ENCODE measurements at regions not wholly inside any gene's neighbourhood (a gene's known extent, or its start where the extent isn't known, plus 50 kb on each side); places are given as distances from the start of the nearest gene placed in this dataset.

DNA sequence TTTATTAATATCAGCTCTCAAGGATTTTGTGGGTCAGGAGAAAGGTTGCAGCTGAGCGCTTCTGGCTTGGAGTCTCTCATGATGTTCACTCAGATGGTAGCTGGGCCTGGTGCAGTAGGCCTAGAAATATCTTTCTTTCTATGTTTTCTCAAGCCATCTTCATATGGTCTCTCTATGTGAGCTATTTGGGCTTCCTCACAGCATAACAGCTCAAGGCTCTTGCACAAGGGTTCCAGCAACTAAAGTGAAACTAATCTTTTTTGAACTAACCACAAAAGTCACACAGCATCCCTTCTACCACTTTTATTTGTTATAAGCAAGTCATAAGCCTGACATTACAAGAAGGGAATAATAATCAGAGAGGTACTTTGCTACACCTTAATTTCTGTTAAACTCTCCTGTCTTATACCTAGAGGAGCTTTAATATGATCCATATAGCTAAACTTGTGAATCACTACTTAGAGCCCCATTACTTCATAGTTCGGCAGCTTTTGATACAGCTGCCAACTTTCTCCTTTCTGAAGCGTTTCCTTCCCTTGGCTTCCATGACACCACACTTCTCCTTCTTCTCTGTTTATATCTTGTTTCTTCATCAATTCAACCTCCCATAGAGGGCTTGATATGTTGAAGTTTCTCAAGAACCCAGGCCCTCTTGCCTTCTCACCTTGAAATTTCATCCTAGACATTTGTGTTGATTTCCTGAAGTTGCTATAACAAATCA, 720.2 kb downstream of the LTN1 start:
- H3K36me3 ChIP-seq (replicated peaks in 1 of 2; ENCODE audit: control extremely low read depth in 1 of 2, control insufficient read depth in 1 of 2, extremely low read depth in 1 of 2, insufficient read depth in 2 of 2, low read length in 1 of 2): no peaks in the 10 kb centered on the region
- no peak for TF ChIP-seq EZH2 (IDR thresholded peaks at IDR 0.05; ENCODE audit: borderline replicate concordance, insufficient read depth, low read depth, low read length, poor library complexity, severe bottlenecking)
- TF ChIP-seq, protein P1, sequence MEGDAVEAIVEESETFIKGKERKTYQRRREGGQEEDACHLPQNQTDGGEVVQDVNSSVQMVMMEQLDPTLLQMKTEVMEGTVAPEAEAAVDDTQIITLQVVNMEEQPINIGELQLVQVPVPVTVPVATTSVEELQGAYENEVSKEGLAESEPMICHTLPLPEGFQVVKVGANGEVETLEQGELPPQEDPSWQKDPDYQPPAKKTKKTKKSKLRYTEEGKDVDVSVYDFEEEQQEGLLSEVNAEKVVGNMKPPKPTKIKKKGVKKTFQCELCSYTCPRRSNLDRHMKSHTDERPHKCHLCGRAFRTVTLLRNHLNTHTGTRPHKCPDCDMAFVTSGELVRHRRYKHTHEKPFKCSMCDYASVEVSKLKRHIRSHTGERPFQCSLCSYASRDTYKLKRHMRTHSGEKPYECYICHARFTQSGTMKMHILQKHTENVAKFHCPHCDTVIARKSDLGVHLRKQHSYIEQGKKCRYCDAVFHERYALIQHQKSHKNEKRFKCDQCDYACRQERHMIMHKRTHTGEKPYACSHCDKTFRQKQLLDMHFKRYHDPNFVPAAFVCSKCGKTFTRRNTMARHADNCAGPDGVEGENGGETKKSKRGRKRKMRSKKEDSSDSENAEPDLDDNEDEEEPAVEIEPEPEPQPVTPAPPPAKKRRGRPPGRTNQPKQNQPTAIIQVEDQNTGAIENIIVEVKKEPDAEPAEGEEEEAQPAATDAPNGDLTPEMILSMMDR (IDR thresholded peaks at IDR 0.05): no peak
- intact Hi-C loops (cut with micrococcal nuclease): no loop called here
- H2AFZ ChIP-seq (ENCODE audit: insufficient read depth, low read depth, low read length, poor library complexity, severe bottlenecking): no peak overlapping the region
- H3K9ac ChIP-seq (ENCODE audit: low read length): no peak overlapping the region
- H3K79me2 ChIP-seq (ENCODE audit: control insufficient read depth, insufficient read depth, low read length): no peaks in the 10 kb centered on the region
- DNase-seq (no peak), ATAC-seq (ENCODE audit: low read depth) (no peak)
- no peak overlapping the region for H3K27ac ChIP-seq (ENCODE audit: low read length in 2 of 2)
- H3K4me2 ChIP-seq (replicated peaks; ENCODE audit: low read depth, low read length, poor library complexity, severe bottlenecking): no peak overlapping the region
- ChIA-PET CTCF (no interaction called here), POLR2A (no interaction called here)
- no peaks in the 10 kb centered on the region for H3K9me3 ChIP-seq (ENCODE audit: control extremely low read depth in 1 of 3, control insufficient read depth in 2 of 3, insufficient read depth in 1 of 3, low read length in 2 of 3)
- H3K27me3 Mint-ChIP-seq: no peaks in the 10 kb centered on the region
- H3K4me3 ChIP-seq (ENCODE audit: control extremely low read depth in 1 of 5, extremely low read depth in 1 of 5, insufficient read depth in 1 of 5, low read depth in 2 of 5, low read length in 4 of 5): no peak overlapping the region
- no peaks in the 10 kb centered on the region for H3K4me1 ChIP-seq (ENCODE audit: control insufficient read depth in 2 of 2, insufficient read depth in 2 of 2, low read length in 2 of 2)
- no peaks in the 10 kb centered on the region for H3K9me3 Mint-ChIP-seq (ENCODE audit: insufficient read depth)
- no peak overlapping the region for H3K27ac Mint-ChIP-seq
- H3K4me1 Mint-ChIP-seq: no peaks in the 10 kb centered on the region
- WGBS (ENCODE audit: insufficient coverage): no CpG with 5 or more reads among the region's 3 CpGs
- no peaks in the 10 kb centered on the region for H4K20me1 ChIP-seq (ENCODE audit: control insufficient read depth, insufficient read depth, low read length, poor library complexity, severe bottlenecking)
- H3K4me3 Mint-ChIP-seq: no peak overlapping the region
- no peaks in the 10 kb centered on the region for H3K27me3 ChIP-seq (replicated peaks in 1 of 4; ENCODE audit: control extremely low read depth in 1 of 4, control insufficient read depth in 3 of 4, insufficient read depth in 4 of 4, low read length in 3 of 4)

DNA sequence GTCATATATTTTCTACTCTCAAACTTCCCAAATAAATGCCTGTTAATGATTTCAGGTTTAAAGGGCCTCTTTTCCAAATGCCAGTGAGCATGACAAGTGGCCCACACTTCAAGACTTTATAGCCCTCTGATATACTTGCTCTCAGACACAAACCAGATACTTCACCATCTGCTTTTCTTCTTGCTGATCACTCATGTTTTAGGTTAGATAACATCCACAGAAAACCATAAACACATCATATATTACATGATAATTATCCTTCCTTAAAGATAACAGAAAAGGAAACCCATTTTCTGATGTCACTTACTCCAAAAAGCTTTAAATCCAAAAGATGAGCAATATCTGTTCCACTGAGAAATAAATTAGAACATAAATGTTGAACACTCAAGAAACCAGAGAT, 723.5 kb downstream of the LTN1 start:
- Histone ChIP-seq H3K27me3 (replicated peaks in 1 of 4; ENCODE audit: control extremely low read depth in 1 of 4, control insufficient read depth in 3 of 4, insufficient read depth in 4 of 4, low read length in 3 of 4) (no peaks in the 10 kb centered on the region), H3K79me2 (ENCODE audit: control insufficient read depth, insufficient read depth, low read length) (no peaks in the 10 kb centered on the region), H3K9ac (ENCODE audit: low read length) (no peak overlapping the region), H3K4me1 (ENCODE audit: control insufficient read depth in 2 of 2, insufficient read depth in 2 of 2, low read length in 2 of 2) (no peaks in the 10 kb centered on the region), H2AFZ (ENCODE audit: insufficient read depth, low read depth, low read length, poor library complexity, severe bottlenecking) (no peak overlapping the region), H3K4me3 (ENCODE audit: control extremely low read depth in 1 of 5, extremely low read depth in 1 of 5, insufficient read depth in 1 of 5, low read depth in 2 of 5, low read length in 4 of 5) (no peak overlapping the region), H3K27ac (ENCODE audit: low read length in 2 of 2) (no peak overlapping the region), H3K36me3 (replicated peaks in 1 of 2; ENCODE audit: control extremely low read depth in 1 of 2, control insufficient read depth in 1 of 2, extremely low read depth in 1 of 2, insufficient read depth in 2 of 2, low read length in 1 of 2) (no peaks in the 10 kb centered on the region), H3K9me3 (ENCODE audit: control extremely low read depth in 1 of 3, control insufficient read depth in 2 of 3, insufficient read depth in 1 of 3, low read length in 2 of 3) (no peaks in the 10 kb centered on the region), H4K20me1 (ENCODE audit: control insufficient read depth, insufficient read depth, low read length, poor library complexity, severe bottlenecking) (no peaks in the 10 kb centered on the region), H3K4me2 (replicated peaks; ENCODE audit: low read depth, low read length, poor library complexity, severe bottlenecking) (no peak overlapping the region)
- CTCF ChIA-PET: no interaction called here
- intact Hi-C loops (cut with micrococcal nuclease): no loop called here
- no peak overlapping the region for H3K27ac Mint-ChIP-seq
- no peak for TF ChIP-seq EZH2 (IDR thresholded peaks at IDR 0.05; ENCODE audit: borderline replicate concordance, insufficient read depth, low read depth, low read length, poor library complexity, severe bottlenecking)
- TF ChIP-seq, protein P1 (IDR thresholded peaks at IDR 0.05): no peak
- no peak overlapping the region for H3K4me3 Mint-ChIP-seq
- no peak for ATAC-seq (ENCODE audit: low read depth)
- POLR2A ChIA-PET: no interaction called here
- H3K4me1 Mint-ChIP-seq: no peaks in the 10 kb centered on the region
- DNase-seq: no peak
- H3K27me3 Mint-ChIP-seq: no peaks in the 10 kb centered on the region
- H3K9me3 Mint-ChIP-seq (ENCODE audit: insufficient read depth): no peaks in the 10 kb centered on the region
